GM12892 (cell line): ENCODE measurements at regions not wholly inside any gene's neighbourhood (a gene's known extent, or its start where the extent isn't known, plus 50 kb on each side); places are given as distances from the start of the nearest gene placed in this dataset.

ENCODE experiments used
- POLR2AphosphoS5 ChIP-seq: IDR thresholded peaks from 2 replicates; pipeline ENCODE4 v1.6.1; 2011; ENCODE audit warnings: low read depth, low read length, control low read depth
- TAF1 ChIP-seq: IDR thresholded peaks from 2 replicates; pipeline ENCODE4 v1.6.1; 2011; ENCODE audit warnings: low read depth, mild to moderate bottlenecking, control low read depth, low read length, borderline replicate concordance

DNA sequence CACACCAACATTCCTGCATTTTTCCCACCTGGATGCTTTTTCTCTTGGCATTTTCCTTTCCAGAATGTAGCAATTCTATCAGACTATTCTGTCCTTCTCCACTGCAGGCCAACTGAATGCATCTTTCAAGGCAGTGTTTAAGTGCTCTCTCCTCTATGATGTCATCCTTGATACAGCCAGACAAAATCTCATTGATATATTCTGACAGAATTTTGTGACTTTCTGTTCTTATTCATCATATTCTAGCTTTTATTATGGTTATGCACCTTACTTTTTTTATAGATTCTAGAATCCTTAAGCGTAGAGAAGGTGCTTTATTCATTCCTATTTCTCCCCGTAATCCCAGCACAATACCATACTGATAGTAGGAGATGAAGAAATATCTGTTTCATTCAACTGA is 355.5 kb upstream of the CCNH start:
- TF ChIP-seq POLR2AphosphoS5 (no peak), TAF1 (no peak)
